NT2/D1 (cell line): ENCODE measurements at regions not wholly inside any gene's neighbourhood (a gene's known extent, or its start where the extent isn't known, plus 50 kb on each side); places are given as distances from the start of the nearest gene placed in this dataset.

Source experiments
- YY1 ChIP-seq: IDR thresholded peaks from 2 replicates; pipeline ENCODE4 v1.6.1; 2011; ENCODE audit not compliant: insufficient read length, insufficient read depth
- ZNF274 ChIP-seq: IDR thresholded peaks from 2 replicates; pipeline ENCODE4 v1.6.1; 2011; ENCODE audit warnings: mild to moderate bottlenecking, low read depth, low read length

DNA sequence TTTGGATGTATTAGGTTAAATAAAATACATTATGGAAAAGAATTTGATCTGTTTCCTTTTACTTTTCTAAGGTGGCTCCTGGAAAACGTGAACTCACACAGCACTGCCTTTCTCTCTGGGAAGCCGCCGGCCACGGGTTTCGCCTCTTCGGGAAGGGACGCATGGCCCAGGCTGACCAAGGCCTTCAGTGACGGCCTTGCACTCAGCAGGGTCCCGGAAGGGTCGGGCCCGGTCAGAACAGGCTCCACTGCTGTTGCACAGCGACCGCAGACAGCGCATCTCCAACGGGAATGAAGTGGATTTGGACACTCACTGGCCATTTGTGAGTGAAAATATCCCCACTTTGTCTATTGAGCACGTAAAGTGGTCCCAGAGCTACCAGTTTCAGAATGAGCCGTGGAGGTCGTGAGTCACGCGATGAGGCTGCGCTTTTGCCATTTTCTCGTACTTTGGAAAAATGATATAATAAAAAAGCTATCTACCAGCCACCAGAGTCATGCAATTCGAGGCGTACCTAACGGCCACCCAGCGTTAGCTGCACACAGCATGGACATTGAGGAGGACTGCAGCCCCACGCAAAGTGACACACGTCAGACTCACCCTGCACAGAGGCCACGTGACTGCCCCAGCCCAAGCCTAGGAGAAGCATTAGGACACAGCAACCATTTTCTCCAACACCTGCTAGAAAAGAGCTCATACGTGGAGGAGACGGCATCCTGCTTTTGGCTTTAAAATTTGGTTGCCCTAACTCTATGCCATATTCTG, 244.3 kb downstream of the TTLL2 start:
- TF ChIP-seq ZNF274 = no peak
- TF ChIP-seq YY1 = no peak
